ENCODE measurements at regions not wholly inside any gene's neighbourhood (a gene's known extent, or its start where the extent isn't known, plus 50 kb on each side); places are given as distances from the start of the nearest gene placed in this dataset.

DNA sequence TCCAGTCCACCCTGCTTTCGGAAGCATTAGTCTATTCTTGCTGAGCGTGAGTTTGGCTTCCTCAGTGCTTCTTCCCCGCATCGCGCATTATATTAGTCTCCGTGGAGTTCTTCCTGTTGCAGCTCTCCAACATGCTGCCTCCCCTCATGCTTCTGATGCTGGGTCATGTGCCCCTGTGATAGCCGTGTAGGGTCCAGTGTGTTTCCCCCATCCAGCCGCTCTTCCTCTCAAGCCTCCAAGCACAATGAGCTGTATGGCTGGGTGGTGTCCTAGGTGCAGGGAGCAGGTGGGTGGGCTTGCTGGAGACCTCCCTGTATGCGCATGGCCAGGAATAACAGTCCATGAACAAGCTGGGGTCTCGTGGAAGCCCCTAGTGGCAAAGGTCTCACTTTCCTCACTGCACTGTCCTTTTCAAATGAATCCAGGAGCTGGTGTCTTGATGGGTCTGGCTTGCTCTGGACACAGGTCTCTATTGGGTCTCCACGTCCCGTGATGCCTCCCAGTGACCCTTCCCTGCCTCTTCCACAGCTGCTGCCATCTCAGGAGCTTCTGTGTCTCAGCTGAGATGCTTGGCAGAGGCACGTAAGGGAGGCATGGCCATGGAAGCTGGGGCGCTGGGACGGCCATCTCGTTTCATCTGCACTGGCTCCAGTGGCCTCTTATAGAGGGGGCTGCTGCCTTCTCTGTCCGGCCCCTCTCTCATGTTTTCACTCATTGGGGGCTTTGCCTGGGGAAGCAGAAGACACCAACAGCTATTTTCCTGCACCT lies 54.8 kb upstream of the HDAC4 start:
- TF ChIP-seq, protein P1, sequence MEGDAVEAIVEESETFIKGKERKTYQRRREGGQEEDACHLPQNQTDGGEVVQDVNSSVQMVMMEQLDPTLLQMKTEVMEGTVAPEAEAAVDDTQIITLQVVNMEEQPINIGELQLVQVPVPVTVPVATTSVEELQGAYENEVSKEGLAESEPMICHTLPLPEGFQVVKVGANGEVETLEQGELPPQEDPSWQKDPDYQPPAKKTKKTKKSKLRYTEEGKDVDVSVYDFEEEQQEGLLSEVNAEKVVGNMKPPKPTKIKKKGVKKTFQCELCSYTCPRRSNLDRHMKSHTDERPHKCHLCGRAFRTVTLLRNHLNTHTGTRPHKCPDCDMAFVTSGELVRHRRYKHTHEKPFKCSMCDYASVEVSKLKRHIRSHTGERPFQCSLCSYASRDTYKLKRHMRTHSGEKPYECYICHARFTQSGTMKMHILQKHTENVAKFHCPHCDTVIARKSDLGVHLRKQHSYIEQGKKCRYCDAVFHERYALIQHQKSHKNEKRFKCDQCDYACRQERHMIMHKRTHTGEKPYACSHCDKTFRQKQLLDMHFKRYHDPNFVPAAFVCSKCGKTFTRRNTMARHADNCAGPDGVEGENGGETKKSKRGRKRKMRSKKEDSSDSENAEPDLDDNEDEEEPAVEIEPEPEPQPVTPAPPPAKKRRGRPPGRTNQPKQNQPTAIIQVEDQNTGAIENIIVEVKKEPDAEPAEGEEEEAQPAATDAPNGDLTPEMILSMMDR (IDR thresholded peaks at IDR 0.05): no peak

DNA sequence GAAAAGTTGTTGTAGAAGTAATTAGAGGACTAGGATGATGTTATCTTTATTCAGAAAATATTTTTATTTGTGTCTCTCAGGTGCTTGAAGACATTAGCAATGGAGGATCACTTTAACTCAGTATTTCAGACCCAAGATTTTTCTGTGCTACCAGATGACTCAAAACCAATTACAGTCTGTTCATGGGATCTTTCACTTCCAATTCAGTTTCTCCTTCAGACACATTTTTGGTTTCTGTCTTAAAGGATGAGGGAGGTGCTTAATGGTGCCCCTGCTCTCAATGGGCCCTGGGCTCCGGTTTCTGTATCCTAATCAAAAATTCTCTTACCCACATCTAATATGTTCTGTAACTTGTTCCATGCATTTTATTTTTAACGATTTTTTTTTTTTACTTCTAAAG lies 53.7 kb upstream of the HDAC4 start:
- TF ChIP-seq, protein P1 (IDR thresholded peaks at IDR 0.05): no peak
